ENCODE measurements at regions not wholly inside any gene's neighbourhood (a gene's known extent, or its start where the extent isn't known, plus 50 kb on each side); places are given as distances from the start of the nearest gene placed in this dataset.

DNA sequence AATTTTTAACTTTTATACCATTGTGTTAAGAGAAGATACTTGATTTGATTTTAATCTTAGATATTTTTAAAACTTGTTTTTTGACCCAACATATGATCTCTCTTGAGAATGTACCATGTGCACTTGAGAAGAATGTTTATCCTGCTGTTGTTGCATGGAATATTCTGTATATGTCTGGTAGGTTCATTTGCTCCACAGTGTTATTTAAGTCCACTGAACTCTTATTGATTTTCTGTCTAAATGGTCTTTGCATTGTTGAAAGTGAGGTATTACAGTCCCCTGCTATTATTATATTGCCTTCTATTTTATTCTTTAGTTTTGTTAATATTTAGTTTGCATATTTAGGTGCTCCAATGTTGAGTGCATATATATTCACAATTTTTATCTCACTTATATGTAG is 397.3 kb upstream of the CCDC179 start:
- no peak for TF ChIP-seq EZH2 (IDR thresholded peaks at IDR 0.05; ENCODE audit: borderline replicate concordance, low read depth, low read length, poor library complexity, severe bottlenecking)
- no peak for TF ChIP-seq CTCF (conservative IDR thresholded peaks at IDR 0.05; ENCODE audit: low read depth, low read length)
- H3K27ac ChIP-seq (ENCODE audit: low read depth, low read length, poor library complexity, severe bottlenecking) = no peak overlapping the region
- H3K27me3 ChIP-seq (replicated peaks; ENCODE audit: insufficient read depth, low read depth, low read length, poor library complexity) = no peaks in the 10 kb centered on the region
- ChIA-PET POLR2A (ENCODE audit: low non-redundant PET) (no interaction called here), CTCF (no interaction called here)
- H3K4me1 ChIP-seq (ENCODE audit: insufficient read depth, low read length, poor library complexity, severe bottlenecking) = no peaks in the 10 kb centered on the region
- no peaks in the 10 kb centered on the region for H3K36me3 ChIP-seq (ENCODE audit: insufficient read depth, low read length, poor library complexity, severe bottlenecking)
- no TSS peak for BruUV-seq (replicated peaks)
- H3K4me3 ChIP-seq (ENCODE audit: low read depth, low read length, poor library complexity, severe bottlenecking) = no peak overlapping the region
- intact Hi-C loops (cut with micrococcal nuclease; ENCODE audit: unreplicated experiment) = no loop called here
- no peak for DNase-seq (ENCODE audit: low spot score)
- H3K9me3 ChIP-seq (ENCODE audit: low read depth, low read length, poor library complexity, severe bottlenecking) = no peaks in the 10 kb centered on the region

DNA sequence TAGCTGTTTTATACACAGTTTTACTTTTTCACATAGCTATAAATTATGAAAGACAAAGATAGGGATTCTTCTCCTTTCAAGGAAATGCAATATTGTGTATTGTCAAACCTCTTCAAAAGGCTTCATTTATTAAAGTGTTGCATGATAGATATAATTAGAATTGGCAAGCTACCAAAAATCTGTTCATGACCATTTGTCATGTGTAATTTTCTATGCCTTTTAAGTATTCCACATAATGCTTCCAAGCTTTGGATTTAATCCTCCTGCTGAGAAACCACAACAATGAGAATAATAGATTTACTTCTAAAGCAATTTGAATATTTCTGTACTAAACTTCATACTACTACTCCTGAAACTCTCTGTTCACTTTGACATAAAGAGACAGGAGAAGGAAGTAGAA is 403.2 kb upstream of the CCDC179 start:
- POLR2A ChIA-PET (ENCODE audit: low non-redundant PET) = no interaction called here
- H3K36me3 ChIP-seq (ENCODE audit: insufficient read depth, low read length, poor library complexity, severe bottlenecking) = no peaks in the 10 kb centered on the region
- no TSS peak for BruUV-seq (replicated peaks)
- no peaks in the 10 kb centered on the region for H3K4me1 ChIP-seq (ENCODE audit: insufficient read depth, low read length, poor library complexity, severe bottlenecking)
- no peak overlapping the region for H3K4me3 ChIP-seq (ENCODE audit: low read depth, low read length, poor library complexity, severe bottlenecking)
- CTCF ChIA-PET = no interaction called here
- TF ChIP-seq EZH2 (IDR thresholded peaks at IDR 0.05; ENCODE audit: borderline replicate concordance, low read depth, low read length, poor library complexity, severe bottlenecking) (no peak), CTCF (conservative IDR thresholded peaks at IDR 0.05; ENCODE audit: low read depth, low read length) (no peak)
- DNase-seq (ENCODE audit: low spot score) = peak; percentile 0
- H3K27me3 ChIP-seq (replicated peaks; ENCODE audit: insufficient read depth, low read depth, low read length, poor library complexity) = no peaks in the 10 kb centered on the region
- intact Hi-C loops (cut with micrococcal nuclease; ENCODE audit: unreplicated experiment) = no loop called here
- no peaks in the 10 kb centered on the region for H3K9me3 ChIP-seq (ENCODE audit: low read depth, low read length, poor library complexity, severe bottlenecking)
- no peak overlapping the region for H3K27ac ChIP-seq (ENCODE audit: low read depth, low read length, poor library complexity, severe bottlenecking)

DNA sequence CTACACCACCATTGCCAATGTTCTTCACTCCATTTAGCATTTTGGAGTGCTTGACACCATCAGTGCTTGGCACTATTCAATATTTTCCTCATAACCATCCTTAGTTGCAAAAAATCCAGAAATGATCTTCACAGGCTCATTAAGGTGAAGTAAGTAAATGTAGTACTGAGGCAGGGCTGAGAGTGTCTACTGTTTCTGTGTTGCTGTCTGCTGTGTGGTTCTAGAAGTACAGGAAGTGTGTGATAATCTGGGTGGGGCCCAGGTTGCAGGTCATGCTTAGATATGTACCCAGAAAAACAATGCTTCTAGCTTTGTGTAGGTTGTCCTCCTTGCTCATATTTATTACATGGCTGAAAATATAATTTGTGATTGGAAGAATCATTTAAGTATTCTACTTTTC is 411.8 kb upstream of the CCDC179 start:
- no peaks in the 10 kb centered on the region for H3K4me1 ChIP-seq (ENCODE audit: insufficient read depth, low read length, poor library complexity, severe bottlenecking)
- ChIA-PET CTCF (no interaction called here), POLR2A (ENCODE audit: low non-redundant PET) (no interaction called here)
- no peak for DNase-seq (ENCODE audit: low spot score)
- H3K27ac ChIP-seq (ENCODE audit: low read depth, low read length, poor library complexity, severe bottlenecking) = no peak overlapping the region
- intact Hi-C loops (cut with micrococcal nuclease; ENCODE audit: unreplicated experiment) = no loop called here
- H3K4me3 ChIP-seq (ENCODE audit: low read depth, low read length, poor library complexity, severe bottlenecking) = no peak overlapping the region
- peaks cover 4% of the 10 kb centered on the region for H3K9me3 ChIP-seq (ENCODE audit: low read depth, low read length, poor library complexity, severe bottlenecking)
- TF ChIP-seq CTCF (conservative IDR thresholded peaks at IDR 0.05; ENCODE audit: low read depth, low read length) (no peak), EZH2 (IDR thresholded peaks at IDR 0.05; ENCODE audit: borderline replicate concordance, low read depth, low read length, poor library complexity, severe bottlenecking) (no peak)
- no peaks in the 10 kb centered on the region for H3K36me3 ChIP-seq (ENCODE audit: insufficient read depth, low read length, poor library complexity, severe bottlenecking)
- BruUV-seq (replicated peaks) = no TSS peak
- no peaks in the 10 kb centered on the region for H3K27me3 ChIP-seq (replicated peaks; ENCODE audit: insufficient read depth, low read depth, low read length, poor library complexity)
